ENCODE measurements at regions not wholly inside any gene's neighbourhood (a gene's known extent, or its start where the extent isn't known, plus 50 kb on each side); places are given as distances from the start of the nearest gene placed in this dataset.
"Not testable (repeated sequence)": the region's sequence is repeated elsewhere in the genome, so short reads cannot be mapped to it uniquely, and the experiment has no call there.

DNA sequence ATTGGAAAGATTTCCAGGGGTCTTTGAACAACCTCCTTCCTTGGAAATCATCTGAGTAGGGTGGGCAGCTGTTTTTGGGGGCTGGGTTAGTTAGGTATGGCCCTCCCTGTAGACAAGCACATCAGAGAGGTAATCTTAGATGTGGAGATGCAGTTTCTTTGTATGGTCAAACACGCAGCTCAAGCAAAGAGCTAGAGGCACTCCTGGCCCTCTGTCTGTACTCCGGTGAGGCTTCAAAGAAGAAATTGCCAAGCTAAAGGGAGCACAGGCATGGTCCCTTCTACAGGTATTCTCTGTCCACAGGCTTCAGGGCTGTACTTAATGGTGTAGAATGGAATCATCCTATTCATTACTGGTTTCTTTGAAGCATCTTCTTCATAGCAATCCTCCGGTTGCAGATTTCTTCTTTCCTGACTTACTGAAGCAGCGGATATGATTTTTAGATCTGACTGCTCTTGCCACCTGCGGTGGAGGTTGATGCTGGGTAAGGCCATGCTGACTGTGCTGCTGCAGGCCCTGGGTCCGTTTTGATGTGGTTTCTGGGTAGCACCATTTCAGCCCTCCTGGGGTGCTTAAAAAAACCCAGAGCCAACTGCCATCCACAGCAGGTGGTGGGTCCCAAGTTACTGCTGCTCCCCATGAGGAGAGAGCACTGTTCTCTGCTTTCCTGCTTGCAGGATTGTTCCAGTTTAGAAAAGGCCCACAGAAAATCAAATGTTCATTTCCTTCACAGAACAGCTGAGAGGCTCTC is 318.9 kb upstream of the GATB start:
- no peak for DNase-seq (ENCODE audit: low spot score)
- in situ Hi-C loops (cut with HindIII; ENCODE audit: low sequenced_read_pairs): no loop called here

DNA sequence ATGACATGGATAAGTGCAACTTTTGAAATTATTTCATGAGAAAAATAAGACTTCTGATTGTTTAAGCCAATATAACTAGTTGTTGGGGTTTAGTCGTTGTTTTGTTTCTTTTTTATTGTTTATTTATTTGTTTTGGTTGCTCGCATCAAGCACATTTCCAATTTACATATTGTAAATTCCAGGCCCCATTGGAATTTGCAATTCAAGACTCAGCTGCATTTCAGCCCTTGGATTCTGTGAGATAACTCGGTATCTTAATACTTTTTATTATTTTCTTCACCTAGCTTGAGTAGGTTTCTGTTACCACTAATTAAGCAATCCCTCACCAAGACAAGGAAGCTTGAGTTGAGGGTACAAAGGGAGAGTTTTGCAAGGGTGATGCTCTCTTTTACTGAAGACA is 318.3 kb upstream of the GATB start:
- in situ Hi-C loops (cut with HindIII; ENCODE audit: low sequenced_read_pairs): no loop called here
- no peak for DNase-seq (ENCODE audit: low spot score)

GRCh38 chr4:152077582-152077981 is 316.8 kb upstream of the GATB start:
- in situ Hi-C loops (cut with HindIII; ENCODE audit: low sequenced_read_pairs): no loop called here
- DNase-seq (ENCODE audit: low spot score): no peak

DNA sequence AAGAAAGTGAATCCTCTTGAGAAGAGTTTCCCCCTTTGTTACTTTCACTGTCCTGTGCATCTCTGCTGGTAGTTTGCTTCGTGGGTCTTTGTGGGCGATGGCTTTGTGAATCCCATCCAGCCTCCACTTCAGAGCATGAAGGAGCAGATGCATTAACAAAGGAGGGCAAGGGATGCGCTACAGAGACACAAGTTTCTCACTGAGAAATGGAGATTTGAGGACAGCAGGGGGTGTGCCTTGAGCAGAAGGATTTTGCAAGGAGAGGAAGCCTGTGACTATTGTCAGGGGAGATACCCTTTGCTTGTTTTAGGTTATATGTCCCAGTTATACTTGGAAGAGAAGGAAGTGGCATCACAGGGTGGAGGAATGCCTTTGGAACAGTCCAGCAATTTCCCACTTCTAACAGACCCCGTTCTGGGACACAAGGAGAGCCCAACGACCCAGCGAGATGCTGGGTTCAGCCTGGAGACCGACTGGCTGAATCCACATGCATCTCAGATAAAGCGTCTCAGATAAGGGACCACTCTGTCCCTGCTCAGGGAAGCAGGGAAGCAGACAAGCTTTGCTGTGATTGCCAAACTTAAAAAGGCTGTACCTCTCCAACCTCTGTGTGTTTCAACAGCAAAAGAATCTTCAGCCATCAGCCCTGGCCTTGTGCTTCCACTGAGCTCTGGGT is 314.6 kb upstream of the GATB start:
- DNase-seq (ENCODE audit: low spot score): no peak
- in situ Hi-C loops (cut with HindIII; ENCODE audit: low sequenced_read_pairs): no loop called here

DNA sequence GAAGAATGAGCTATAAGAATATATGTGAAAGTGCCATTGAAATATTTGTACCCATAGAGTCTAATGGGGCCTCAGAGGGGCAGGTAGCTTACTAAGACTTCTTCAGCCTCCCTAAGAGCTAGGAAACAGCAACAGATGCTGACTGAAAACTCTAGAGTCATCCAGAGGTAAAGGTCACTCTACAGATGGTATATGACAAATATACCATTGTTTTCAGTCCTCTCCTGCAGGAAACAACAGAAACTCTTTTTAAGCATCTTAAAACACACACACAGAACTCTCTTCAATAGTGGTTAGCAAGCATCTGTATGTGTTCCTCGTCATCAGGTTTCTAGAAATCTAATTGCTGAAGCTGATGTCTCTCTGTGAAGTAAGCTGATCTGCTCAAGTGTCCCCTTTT is 313.8 kb upstream of the GATB start:
- no peak for DNase-seq (ENCODE audit: low spot score)
- in situ Hi-C loops (cut with HindIII; ENCODE audit: low sequenced_read_pairs): no loop called here

DNA sequence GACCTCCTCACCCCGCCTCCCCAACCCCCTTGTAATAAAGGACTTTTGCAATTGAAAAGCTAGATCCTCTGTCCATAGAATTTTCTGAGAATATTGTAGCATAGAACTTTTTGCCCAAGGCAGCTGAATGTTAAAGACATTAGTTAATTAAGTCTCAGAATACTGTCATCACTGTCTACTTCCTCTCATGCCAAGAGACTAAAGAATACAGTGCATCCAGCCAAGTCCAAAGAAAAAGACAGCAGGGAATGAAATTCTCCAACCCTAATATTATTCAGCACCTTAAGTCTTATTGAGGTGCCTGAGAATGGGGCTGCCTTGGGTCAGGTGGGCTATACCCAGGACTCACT is 313.3 kb upstream of the GATB start:
- in situ Hi-C loops (cut with HindIII; ENCODE audit: low sequenced_read_pairs): no loop called here
- DNase-seq (ENCODE audit: low spot score): no peak

- DNase-seq (ENCODE audit: low spot score): no peak
Measured at GRCh38 chr4:152073351-152074087, 312.7 kb upstream of the GATB start.

GRCh38 chr4:152072906-152073305 is 312.1 kb upstream of the GATB start:
- DNase-seq (ENCODE audit: low spot score): no peak
- in situ Hi-C loops (cut with HindIII; ENCODE audit: low sequenced_read_pairs): no loop called here

More at GRCh38 chr4:152073351-152074087, 312.7 kb upstream of the GATB start:
- in situ Hi-C loops (cut with HindIII; ENCODE audit: low sequenced_read_pairs): no loop called here

DNA sequence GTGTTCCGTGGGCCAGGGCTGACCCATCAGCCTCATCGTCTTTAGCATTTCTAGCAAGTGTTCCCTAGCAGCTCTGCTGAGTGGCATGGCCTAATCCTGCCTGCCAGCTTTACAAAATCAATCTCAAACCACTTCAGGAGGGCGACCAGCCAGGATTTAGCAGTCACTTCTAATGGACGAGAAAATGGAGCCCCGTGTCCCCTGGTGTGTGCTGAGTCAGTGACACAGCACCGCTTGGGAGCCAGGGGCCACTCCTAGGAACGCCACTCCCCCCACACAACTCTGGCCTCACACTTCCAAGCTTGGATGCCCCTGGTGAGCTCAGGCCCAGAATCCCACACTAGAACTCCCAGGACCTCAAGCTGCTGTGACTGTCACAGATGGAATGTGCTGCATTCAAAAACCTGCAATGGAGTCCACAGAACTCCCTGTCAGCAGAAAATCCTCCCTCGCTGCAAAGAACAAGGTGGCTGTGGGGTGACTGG is 311.2 kb upstream of the GATB start:
- DNase-seq (ENCODE audit: low spot score): no peak
- in situ Hi-C loops (cut with HindIII; ENCODE audit: low sequenced_read_pairs): no loop called here

DNA sequence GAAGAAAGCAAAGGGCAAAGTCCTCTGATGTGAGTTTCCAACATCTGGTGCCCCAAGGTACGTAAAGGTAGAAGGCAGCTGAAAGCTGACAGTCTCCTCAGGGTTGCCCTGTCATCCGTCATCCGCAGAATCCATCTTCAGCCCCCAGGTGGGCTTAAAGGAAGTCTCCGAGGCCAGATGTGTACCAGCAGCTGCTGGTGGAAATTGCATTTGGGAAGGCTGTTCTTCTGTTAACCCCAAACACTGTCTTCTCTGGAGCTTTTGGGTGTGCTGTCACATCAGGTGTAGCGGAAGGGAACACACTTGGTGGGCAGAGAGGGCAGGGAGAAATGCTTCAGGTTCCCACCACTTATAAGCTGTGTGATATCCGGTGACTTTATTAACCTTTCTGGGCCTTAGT is 310.0 kb upstream of the GATB start:
- in situ Hi-C loops (cut with HindIII; ENCODE audit: low sequenced_read_pairs): no loop called here
- DNase-seq (ENCODE audit: low spot score): no peak

GRCh38 chr4:152068866-152069265 is 308.1 kb upstream of the GATB start:
- in situ Hi-C loops (cut with HindIII; ENCODE audit: low sequenced_read_pairs): no loop called here
- DNase-seq (ENCODE audit: low spot score): no peak

GRCh38 chr4:152065545-152065944 is 304.7 kb upstream of the GATB start:
- in situ Hi-C loops (cut with HindIII; ENCODE audit: low sequenced_read_pairs): no loop called here
- DNase-seq (ENCODE audit: low spot score): no peak

DNA sequence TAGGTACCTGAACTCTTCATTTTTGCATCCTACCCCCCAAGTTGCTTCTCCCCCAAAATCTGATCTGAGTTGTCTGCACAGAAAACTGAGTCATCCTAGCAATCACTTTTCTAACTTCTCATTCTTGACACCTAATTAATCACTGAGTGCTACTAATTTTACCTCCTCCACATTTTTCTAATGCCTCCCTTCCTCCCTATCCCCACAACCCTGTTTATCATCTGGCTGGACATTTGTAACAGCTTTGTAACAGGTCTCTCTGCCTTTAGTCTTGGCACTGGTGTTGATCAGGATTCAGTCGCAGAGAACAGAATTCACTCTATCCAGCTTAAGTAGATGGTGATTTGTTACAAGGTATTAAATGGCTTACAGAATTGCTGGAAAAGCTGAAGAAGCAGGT is 303.9 kb upstream of the GATB start:
- no peak for DNase-seq (ENCODE audit: low spot score)

DNA sequence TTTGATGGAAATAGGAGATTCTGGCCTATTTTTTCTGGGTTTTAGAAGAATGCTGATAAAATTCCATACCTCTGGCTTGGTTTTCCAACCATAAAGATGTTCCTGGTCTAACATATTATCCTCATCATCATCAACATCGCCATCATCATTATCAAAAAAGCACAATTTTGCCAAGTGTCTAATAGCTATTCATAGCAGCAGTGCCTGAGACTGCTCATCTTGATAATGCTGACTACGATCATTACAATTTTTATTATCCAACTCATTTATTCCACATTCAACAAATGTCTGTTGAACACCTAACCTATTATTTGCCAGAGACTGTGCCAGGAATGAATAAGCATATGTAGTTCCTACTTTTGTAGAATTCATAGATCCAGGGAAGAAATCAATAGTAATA is 303.5 kb upstream of the GATB start:
- in situ Hi-C loops (cut with HindIII; ENCODE audit: low sequenced_read_pairs): no loop called here
- no peak for DNase-seq (ENCODE audit: low spot score)

More for the DNA sequence above, 303.9 kb upstream of the GATB start:
- in situ Hi-C loops (cut with HindIII; ENCODE audit: low sequenced_read_pairs): no loop called here

DNA sequence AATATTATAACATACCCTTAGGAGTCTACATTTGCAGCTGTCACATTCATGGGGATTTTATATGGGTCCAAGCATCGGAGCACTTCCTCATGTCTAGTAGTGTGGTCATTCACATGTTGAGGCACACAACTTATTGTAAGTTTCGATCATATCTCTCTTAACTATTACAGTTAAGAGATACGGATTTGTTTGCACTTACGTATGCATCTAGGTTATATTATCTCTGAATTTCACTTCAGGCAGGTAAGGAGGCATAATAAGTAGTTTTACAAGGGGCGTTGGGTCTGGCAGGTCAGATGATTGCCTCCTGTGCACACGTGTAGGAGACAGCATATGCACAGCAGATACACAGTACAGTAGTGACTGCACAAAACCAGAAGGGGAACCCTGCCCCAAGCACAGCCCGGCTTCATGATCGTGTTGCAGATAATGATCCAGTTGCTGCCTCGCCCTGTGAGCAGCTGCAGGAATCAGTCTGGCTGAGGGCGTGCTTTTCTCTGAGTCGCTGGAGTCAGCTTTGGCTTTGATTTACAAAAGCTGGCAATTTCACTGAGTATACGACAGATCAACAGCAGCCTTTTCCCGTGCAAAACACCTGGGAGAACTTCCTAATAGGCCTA is 302.9 kb upstream of the GATB start:
- no peak for DNase-seq (ENCODE audit: low spot score)
- in situ Hi-C loops (cut with HindIII; ENCODE audit: low sequenced_read_pairs): no loop called here

- no peak for DNase-seq (ENCODE audit: low spot score)
- in situ Hi-C loops (cut with HindIII; ENCODE audit: low sequenced_read_pairs): no loop called here
Measured at GRCh38 chr4:152062936-152063620, 302.3 kb upstream of the GATB start.

GRCh38 chr4:152054731-152055130 is 293.9 kb upstream of the GATB start:
- DNase-seq (ENCODE audit: low spot score): no peak
- in situ Hi-C loops (cut with HindIII; ENCODE audit: low sequenced_read_pairs): no loop called here

GRCh38 chr4:152052451-152053057 is 291.7 kb upstream of the GATB start:
- no peak for DNase-seq (ENCODE audit: low spot score)
- in situ Hi-C loops (cut with HindIII; ENCODE audit: low sequenced_read_pairs): no loop called here

- in situ Hi-C loops (cut with HindIII; ENCODE audit: low sequenced_read_pairs); DNase-seq (ENCODE audit: low spot score): not testable (repeated sequence)
Measured at GRCh38 chr4:152051332-152051731, 290.5 kb upstream of the GATB start.
